Neuronal stem cell (in vitro differentiated cells): ENCODE measurements at regions not wholly inside any gene's neighbourhood (a gene's known extent, or its start where the extent isn't known, plus 50 kb on each side); places are given as distances from the start of the nearest gene placed in this dataset.

Experiments
- DNase-seq: peaks from one replicate; pipeline ENCODE4 v3.0.0-alpha.2; 2013; ENCODE audit warnings: low spot score
- H2AFZ ChIP-seq: one replicate; pipeline ENCODE4 v1.6.1; 2013; ENCODE audit warnings: mild to moderate bottlenecking, low read length, inconsistent platforms
- H2AK5ac ChIP-seq: 2 replicates; pipeline ENCODE4 v1.6.1; 2013; ENCODE audit warnings: low read depth, mild to moderate bottlenecking, inconsistent platforms, low read length, moderate library complexity, mixed read lengths
- H2BK120ac ChIP-seq: 2 replicates; pipeline ENCODE4 v1.6.1; 2013; ENCODE audit warnings: low read depth, mild to moderate bottlenecking, inconsistent platforms, low read length, moderate library complexity, mixed read lengths
- H2BK12ac ChIP-seq: one replicate; pipeline ENCODE4 v1.6.1; 2013; ENCODE audit warnings: low read length, inconsistent platforms
- H2BK15ac ChIP-seq: 2 replicates; pipeline ENCODE4 v1.6.1; 2013; ENCODE audit warnings: mild to moderate bottlenecking, low read length, inconsistent platforms, mixed read lengths
- H2BK5ac ChIP-seq: one replicate; pipeline ENCODE4 v1.6.1; 2013; ENCODE audit warnings: inconsistent platforms, mild to moderate bottlenecking, low read length, moderate library complexity
- H3K14ac ChIP-seq: one replicate; pipeline ENCODE4 v1.6.1; 2013; ENCODE audit warnings: low read length, inconsistent platforms
- H3K18ac ChIP-seq: 2 replicates; pipeline ENCODE4 v1.6.1; 2013; ENCODE audit warnings: low read length, inconsistent platforms
- H3K23ac ChIP-seq: 2 replicates; pipeline ENCODE4 v1.6.1; 2013; ENCODE audit warnings: low read depth, mild to moderate bottlenecking, mixed read lengths, low read length, inconsistent platforms; ENCODE audit not compliant: poor library complexity
- H3K27ac ChIP-seq: replicated peaks from 3 replicates; pipeline ENCODE4 v1.5.1; 2013; ENCODE audit warnings: low read length, inconsistent platforms
- H3K27me3 ChIP-seq, 3 experiments: 2 replicates each; pipeline ENCODE4 v1.6.1; 2013; ENCODE audit warnings: low read length in 3 of 3, mild to moderate bottlenecking in 2 of 3, inconsistent platforms in 1 of 3, low read depth in 1 of 3, mixed read lengths in 1 of 3, moderate library complexity in 1 of 3; ENCODE audit not compliant: control insufficient read depth in 3 of 3, insufficient read depth in 3 of 3
- H3K36me3 ChIP-seq, 2 donors: replicated peaks in 1 of 2; 2 replicates each; pipeline ENCODE4 v1.6.1; 2013; ENCODE audit warnings: low read length in 2 of 2; ENCODE audit not compliant: control insufficient read depth in 2 of 2, insufficient read depth in 2 of 2
- H3K4ac ChIP-seq: 2 replicates; pipeline ENCODE4 v1.6.1; 2013; ENCODE audit warnings: inconsistent platforms, mild to moderate bottlenecking, low read length, moderate library complexity
- H3K4me1 ChIP-seq, 2 donors: 1 replicate in 1 of 2; 2 replicates in 1 of 2; pipeline ENCODE4 v1.6.1; 2013; ENCODE audit warnings: low read length in 2 of 2, low read depth in 1 of 2; ENCODE audit not compliant: control insufficient read depth in 2 of 2, insufficient read depth in 1 of 2
- H3K4me2 ChIP-seq: one replicate; pipeline ENCODE4 v1.6.1; 2013; ENCODE audit warnings: mild to moderate bottlenecking, low read length, inconsistent platforms; ENCODE audit not compliant: insufficient read depth, poor library complexity, severe bottlenecking
- H3K4me3 ChIP-seq, 2 donors: 2 replicates each; pipeline ENCODE4 v1.5.1; 2013; ENCODE audit warnings: low read length in 2 of 2, mild to moderate bottlenecking in 2 of 2, inconsistent platforms in 1 of 2, moderate library complexity in 1 of 2
- H3K79me1 ChIP-seq: one replicate; pipeline ENCODE4 v1.6.1; 2013; ENCODE audit warnings: low read depth, mild to moderate bottlenecking, inconsistent platforms, low read length, moderate library complexity
- H3K9ac ChIP-seq: one replicate; pipeline ENCODE4 v1.6.1; 2013; ENCODE audit warnings: mild to moderate bottlenecking, low read depth, low read length, inconsistent platforms; ENCODE audit not compliant: poor library complexity
- H3K9me3 ChIP-seq, 2 donors: replicated peaks in 1 of 2; 2 replicates each; pipeline versions ENCODE3 to v1.6.1; 2013; ENCODE audit warnings: low read length in 2 of 2, mild to moderate bottlenecking in 2 of 2, inconsistent platforms in 1 of 2, low read depth in 1 of 2, mixed read lengths in 1 of 2, moderate library complexity in 1 of 2; ENCODE audit not compliant: control insufficient read depth in 2 of 2, insufficient read depth in 1 of 2
- H4K8ac ChIP-seq: one replicate; pipeline ENCODE4 v1.6.1; 2013; ENCODE audit warnings: low read depth, mild to moderate bottlenecking, inconsistent platforms, low read length, moderate library complexity
- H4K91ac ChIP-seq: one replicate; pipeline ENCODE4 v1.6.1; 2013; ENCODE audit warnings: low read length, low read depth, mild to moderate bottlenecking, inconsistent platforms; ENCODE audit not compliant: poor library complexity
- WGBS, 2 donors: extraction: QIAGEN DNeasy Blood & Tissue Kit; methylation state at CpG; one replicate each; pipeline ENCODE4 v1.1.7; 2013; ENCODE audit warnings: missing lambda C conversion rate in 2 of 2, mixed read lengths in 1 of 2; ENCODE audit not compliant: insufficient read length in 2 of 2, insufficient replicate concordance in 1 of 2; ENCODE audit errors: extremely low coverage in 2 of 2; 5-methylcytosine and 5-hydroxymethylcytosine counted together

- WGBS, 2 donors, result no CpG with 5 or more reads among the region's 3 CpGs
- no peak overlapping the region for H2BK12ac ChIP-seq
- no peak overlapping the region for H2BK120ac ChIP-seq
- H3K4me1 ChIP-seq, result no peaks in the 10 kb centered on the region
- no peak for DNase-seq
- H3K36me3 ChIP-seq, result no peaks in the 10 kb centered on the region
- no peak overlapping the region for H3K27ac ChIP-seq
- H2AK5ac ChIP-seq, result no peak overlapping the region
- no peaks in the 10 kb centered on the region for H3K79me1 ChIP-seq
- H3K23ac ChIP-seq, result no peak overlapping the region
- no peak overlapping the region for H3K4me3 ChIP-seq
- no peak overlapping the region for H3K18ac ChIP-seq
- no peak overlapping the region for H3K9ac ChIP-seq
- H2BK15ac ChIP-seq, result no peak overlapping the region
- H2BK5ac ChIP-seq, result no peak overlapping the region
- H3K9me3 ChIP-seq, result peaks cover 8 to 12% of the 10 kb centered on the region in 2 donors
- no peak overlapping the region for H3K14ac ChIP-seq
- H2AFZ ChIP-seq, result no peak overlapping the region
- no peak overlapping the region for H3K4ac ChIP-seq
- H3K27me3 ChIP-seq, result no peaks in the 10 kb centered on the region
- no peak overlapping the region for H3K4me2 ChIP-seq
- no peak overlapping the region for H4K91ac ChIP-seq
- H4K8ac ChIP-seq, result no peak overlapping the region
Observed at GRCh38 chr14:31978423-31978822, 98.7 kb upstream of the ARHGAP5 start.

GRCh38 chr14:31982642-31983041 is 94.5 kb upstream of the ARHGAP5 start:
- H3K9ac ChIP-seq, result no peak overlapping the region
- no peak for DNase-seq
- H2AK5ac ChIP-seq, result no peak overlapping the region
- no peak overlapping the region for H4K91ac ChIP-seq
- no peak overlapping the region for H3K4me2 ChIP-seq
- H3K9me3 ChIP-seq, result peaks cover 0 to 6% of the 10 kb centered on the region in 2 donors
- no peak overlapping the region for H2AFZ ChIP-seq
- no peak overlapping the region for H3K27ac ChIP-seq
- H2BK120ac ChIP-seq, result no peak overlapping the region
- H3K79me1 ChIP-seq, result no peaks in the 10 kb centered on the region
- H3K36me3 ChIP-seq, result no peaks in the 10 kb centered on the region
- no CpG with 5 or more reads among the region's 1 CpG for WGBS, 2 donors
- no peak overlapping the region for H3K18ac ChIP-seq
- no peak overlapping the region for H2BK12ac ChIP-seq
- no peaks in the 10 kb centered on the region for H3K27me3 ChIP-seq
- H4K8ac ChIP-seq, result no peak overlapping the region
- no peak overlapping the region for H3K23ac ChIP-seq
- no peak overlapping the region for H2BK15ac ChIP-seq
- no peak overlapping the region for H2BK5ac ChIP-seq
- no peaks in the 10 kb centered on the region for H3K4me1 ChIP-seq
- no peak overlapping the region for H3K14ac ChIP-seq
- no peak overlapping the region for H3K4me3 ChIP-seq
- no peak overlapping the region for H3K4ac ChIP-seq

GRCh38 chr14:31986405-31986804 is 90.7 kb upstream of the ARHGAP5 start:
- Histone ChIP-seq H3K27ac (no peak overlapping the region), H2BK5ac (no peak overlapping the region), H3K23ac (no peak overlapping the region), H2AFZ (no peak overlapping the region), H3K36me3 (no peaks in the 10 kb centered on the region), H3K4me3 (no peak overlapping the region), H3K18ac (no peak overlapping the region), H4K8ac (no peak overlapping the region), H2BK12ac (no peak overlapping the region), H3K4me1 (peaks cover under 1 to 4% of the 10 kb centered on the region in 2 donors), H2AK5ac (no peak overlapping the region), H3K79me1 (no peaks in the 10 kb centered on the region), H3K4ac (no peak overlapping the region), H2BK15ac (no peak overlapping the region), H3K9ac (no peak overlapping the region), H3K9me3 (peaks cover 0 to 6% of the 10 kb centered on the region in 2 donors), H3K14ac (no peak overlapping the region), H2BK120ac (no peak overlapping the region), H3K4me2 (no peak overlapping the region), H4K91ac (no peak overlapping the region), H3K27me3 (no peaks in the 10 kb centered on the region)
- no peak for DNase-seq

- H4K91ac ChIP-seq, result no peak overlapping the region
- H3K27me3 ChIP-seq, result no peaks in the 10 kb centered on the region
- H2AK5ac ChIP-seq, result no peak overlapping the region
- H2BK120ac ChIP-seq, result no peak overlapping the region
- H3K4me1 ChIP-seq, result peaks cover 3 to 6% of the 10 kb centered on the region in 2 donors
- no peak overlapping the region for H3K9ac ChIP-seq
- no peak overlapping the region for H3K27ac ChIP-seq
- H3K79me1 ChIP-seq, result no peaks in the 10 kb centered on the region
- H2BK5ac ChIP-seq, result no peak overlapping the region
- no peak overlapping the region for H2BK12ac ChIP-seq
- no peak overlapping the region for H2AFZ ChIP-seq
- H3K14ac ChIP-seq, result no peak overlapping the region
- H3K23ac ChIP-seq, result no peak overlapping the region
- no CpG with 5 or more reads among the region's 1 CpG for WGBS, 2 donors
- no peak for DNase-seq
- no peak overlapping the region for H3K4me2 ChIP-seq
- no peaks in the 10 kb centered on the region for H3K36me3 ChIP-seq
- H3K4me3 ChIP-seq, result no peak overlapping the region
- peaks cover 0 to 5% of the 10 kb centered on the region in 2 donors for H3K9me3 ChIP-seq
- H3K4ac ChIP-seq, result no peak overlapping the region
- no peak overlapping the region for H4K8ac ChIP-seq
- no peak overlapping the region for H2BK15ac ChIP-seq
- H3K18ac ChIP-seq, result no peak overlapping the region
Observed at GRCh38 chr14:31987721-31988120, 89.4 kb upstream of the ARHGAP5 start.
